Mammary epithelial cell (primary cell): ENCODE measurements at regions not wholly inside any gene's neighbourhood (a gene's known extent, or its start where the extent isn't known, plus 50 kb on each side); places are given as distances from the start of the nearest gene placed in this dataset.

Experiments used
- EZH2 ChIP-seq: IDR thresholded peaks from 2 replicates; pipeline ENCODE4 v1.6.1; 2012; ENCODE audit warnings: low read length, inconsistent platforms, borderline replicate concordance
- TF ChIP-seq, protein P1 (sequence below), 2 donors: IDR thresholded peaks in 1 of 2; conservative IDR thresholded peaks in 1 of 2; 2 replicates each; pipeline ENCODE4 v1.5.1; 2011 to 2012; ENCODE audit warnings: inconsistent platforms in 2 of 2, low read length in 2 of 2, mild to moderate bottlenecking in 2 of 2, control low read depth in 1 of 2, low read depth in 1 of 2; ENCODE audit not compliant: insufficient read depth in 1 of 2; ENCODE audit errors: extremely low read depth in 1 of 2

GRCh38 chr1:80989455-80989854 lies 811.3 kb upstream of the ADGRL2 start:
- TF ChIP-seq EZH2 = no peak
- TF ChIP-seq, protein P1, sequence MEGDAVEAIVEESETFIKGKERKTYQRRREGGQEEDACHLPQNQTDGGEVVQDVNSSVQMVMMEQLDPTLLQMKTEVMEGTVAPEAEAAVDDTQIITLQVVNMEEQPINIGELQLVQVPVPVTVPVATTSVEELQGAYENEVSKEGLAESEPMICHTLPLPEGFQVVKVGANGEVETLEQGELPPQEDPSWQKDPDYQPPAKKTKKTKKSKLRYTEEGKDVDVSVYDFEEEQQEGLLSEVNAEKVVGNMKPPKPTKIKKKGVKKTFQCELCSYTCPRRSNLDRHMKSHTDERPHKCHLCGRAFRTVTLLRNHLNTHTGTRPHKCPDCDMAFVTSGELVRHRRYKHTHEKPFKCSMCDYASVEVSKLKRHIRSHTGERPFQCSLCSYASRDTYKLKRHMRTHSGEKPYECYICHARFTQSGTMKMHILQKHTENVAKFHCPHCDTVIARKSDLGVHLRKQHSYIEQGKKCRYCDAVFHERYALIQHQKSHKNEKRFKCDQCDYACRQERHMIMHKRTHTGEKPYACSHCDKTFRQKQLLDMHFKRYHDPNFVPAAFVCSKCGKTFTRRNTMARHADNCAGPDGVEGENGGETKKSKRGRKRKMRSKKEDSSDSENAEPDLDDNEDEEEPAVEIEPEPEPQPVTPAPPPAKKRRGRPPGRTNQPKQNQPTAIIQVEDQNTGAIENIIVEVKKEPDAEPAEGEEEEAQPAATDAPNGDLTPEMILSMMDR (conservative IDR thresholded peaks at IDR 0.05 in 1 of 2, IDR thresholded peaks at IDR 0.05 in 1 of 2; ENCODE audit: extremely low read depth in 1 of 2, insufficient read depth in 1 of 2, low read depth in 1 of 2, low read length in 2 of 2) = no peak
